ENCODE measurements at regions not wholly inside any gene's neighbourhood (a gene's known extent, or its start where the extent isn't known, plus 50 kb on each side); places are given as distances from the start of the nearest gene placed in this dataset.

GRCh38 chr15:70479056-70479455 is 284.3 kb downstream of the UACA start:
- H3K27ac ChIP-seq (ENCODE audit: extremely low read depth, low read depth, low read length) = no peak overlapping the region
- POLR2A ChIA-PET = interaction anchor here (0.6 to 0.7 kb wide), 2 partner anchors 21 to 1023 kb away, joined by 3 read pairs; no protein-coding TSS in a partner anchor

More at GRCh38 chr15:70479056-70479455, 284.3 kb downstream of the UACA start:
- peaks cover 15 to 57% of the 10 kb centered on the region in 2 experiments; a peak in 4 of 5 replicates for H3K27me3 ChIP-seq (ENCODE audit: control insufficient read depth in 2 of 2, insufficient read depth in 2 of 2, low read length in 2 of 2)
- no TSS peak for BruUV-seq (replicated peaks)
- WGBS (ENCODE audit: insufficient coverage, low coverage, missing lambda C conversion rate) = 6% methylated on average over 6 of the region's 8 CpGs
- no peak for FAIRE-seq
- no peak; the same call in 2 of the 3 replicates for ATAC-seq
- CTCF ChIA-PET (ENCODE audit: low intra/inter-chr PET ratio) = no interaction called here
- TF ChIP-seq, protein P1, sequence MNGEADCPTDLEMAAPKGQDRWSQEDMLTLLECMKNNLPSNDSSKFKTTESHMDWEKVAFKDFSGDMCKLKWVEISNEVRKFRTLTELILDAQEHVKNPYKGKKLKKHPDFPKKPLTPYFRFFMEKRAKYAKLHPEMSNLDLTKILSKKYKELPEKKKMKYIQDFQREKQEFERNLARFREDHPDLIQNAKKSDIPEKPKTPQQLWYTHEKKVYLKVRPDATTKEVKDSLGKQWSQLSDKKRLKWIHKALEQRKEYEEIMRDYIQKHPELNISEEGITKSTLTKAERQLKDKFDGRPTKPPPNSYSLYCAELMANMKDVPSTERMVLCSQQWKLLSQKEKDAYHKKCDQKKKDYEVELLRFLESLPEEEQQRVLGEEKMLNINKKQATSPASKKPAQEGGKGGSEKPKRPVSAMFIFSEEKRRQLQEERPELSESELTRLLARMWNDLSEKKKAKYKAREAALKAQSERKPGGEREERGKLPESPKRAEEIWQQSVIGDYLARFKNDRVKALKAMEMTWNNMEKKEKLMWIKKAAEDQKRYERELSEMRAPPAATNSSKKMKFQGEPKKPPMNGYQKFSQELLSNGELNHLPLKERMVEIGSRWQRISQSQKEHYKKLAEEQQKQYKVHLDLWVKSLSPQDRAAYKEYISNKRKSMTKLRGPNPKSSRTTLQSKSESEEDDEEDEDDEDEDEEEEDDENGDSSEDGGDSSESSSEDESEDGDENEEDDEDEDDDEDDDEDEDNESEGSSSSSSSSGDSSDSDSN (IDR thresholded peaks at IDR 0.05; ENCODE audit: borderline replicate concordance in 1 of 2, low read depth in 2 of 2, low read length in 2 of 2) = no peak
- TF ChIP-seq ARID2 (IDR thresholded peaks at IDR 0.05) (no peak), POU5F1 (IDR thresholded peaks at IDR 0.05; ENCODE audit: borderline replicate concordance, low read depth, low read length, partially characterized antibody) (no peak), TCF7 (IDR thresholded peaks at IDR 0.05; ENCODE audit: borderline replicate concordance) (no peak), MYC (IDR thresholded peaks at IDR 0.05; ENCODE audit: low read depth, low read length) (no peak), MYC (CRISPR knock-in tag; IDR thresholded peaks at IDR 0.05; ENCODE audit: borderline replicate concordance, low read depth) (no peak), SMARCA4 (IDR thresholded peaks at IDR 0.05) (no peak)
- TF ChIP-seq, protein P2, sequence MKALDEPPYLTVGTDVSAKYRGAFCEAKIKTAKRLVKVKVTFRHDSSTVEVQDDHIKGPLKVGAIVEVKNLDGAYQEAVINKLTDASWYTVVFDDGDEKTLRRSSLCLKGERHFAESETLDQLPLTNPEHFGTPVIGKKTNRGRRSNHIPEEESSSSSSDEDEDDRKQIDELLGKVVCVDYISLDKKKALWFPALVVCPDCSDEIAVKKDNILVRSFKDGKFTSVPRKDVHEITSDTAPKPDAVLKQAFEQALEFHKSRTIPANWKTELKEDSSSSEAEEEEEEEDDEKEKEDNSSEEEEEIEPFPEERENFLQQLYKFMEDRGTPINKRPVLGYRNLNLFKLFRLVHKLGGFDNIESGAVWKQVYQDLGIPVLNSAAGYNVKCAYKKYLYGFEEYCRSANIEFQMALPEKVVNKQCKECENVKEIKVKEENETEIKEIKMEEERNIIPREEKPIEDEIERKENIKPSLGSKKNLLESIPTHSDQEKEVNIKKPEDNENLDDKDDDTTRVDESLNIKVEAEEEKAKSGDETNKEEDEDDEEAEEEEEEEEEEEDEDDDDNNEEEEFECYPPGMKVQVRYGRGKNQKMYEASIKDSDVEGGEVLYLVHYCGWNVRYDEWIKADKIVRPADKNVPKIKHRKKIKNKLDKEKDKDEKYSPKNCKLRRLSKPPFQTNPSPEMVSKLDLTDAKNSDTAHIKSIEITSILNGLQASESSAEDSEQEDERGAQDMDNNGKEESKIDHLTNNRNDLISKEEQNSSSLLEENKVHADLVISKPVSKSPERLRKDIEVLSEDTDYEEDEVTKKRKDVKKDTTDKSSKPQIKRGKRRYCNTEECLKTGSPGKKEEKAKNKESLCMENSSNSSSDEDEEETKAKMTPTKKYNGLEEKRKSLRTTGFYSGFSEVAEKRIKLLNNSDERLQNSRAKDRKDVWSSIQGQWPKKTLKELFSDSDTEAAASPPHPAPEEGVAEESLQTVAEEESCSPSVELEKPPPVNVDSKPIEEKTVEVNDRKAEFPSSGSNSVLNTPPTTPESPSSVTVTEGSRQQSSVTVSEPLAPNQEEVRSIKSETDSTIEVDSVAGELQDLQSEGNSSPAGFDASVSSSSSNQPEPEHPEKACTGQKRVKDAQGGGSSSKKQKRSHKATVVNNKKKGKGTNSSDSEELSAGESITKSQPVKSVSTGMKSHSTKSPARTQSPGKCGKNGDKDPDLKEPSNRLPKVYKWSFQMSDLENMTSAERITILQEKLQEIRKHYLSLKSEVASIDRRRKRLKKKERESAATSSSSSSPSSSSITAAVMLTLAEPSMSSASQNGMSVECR (CRISPR knock-in tag; IDR thresholded peaks at IDR 0.05) = no peak
- no peaks in the 10 kb centered on the region for H3K9me1 ChIP-seq (ENCODE audit: control insufficient read depth, insufficient read depth, low read length)
- H3K4me3 ChIP-seq = no peak overlapping the region
- no peaks in the 10 kb centered on the region for H3K36me3 ChIP-seq (ENCODE audit: control insufficient read depth, insufficient read depth, low read length)
- intact Hi-C loops (cut with micrococcal nuclease) = no loop called here
- no peaks in the 10 kb centered on the region for H4K20me1 ChIP-seq (replicated peaks; ENCODE audit: control insufficient read depth, insufficient read depth, low read length)
- no peaks in the 10 kb centered on the region for H3K9me3 ChIP-seq (replicated peaks; ENCODE audit: control insufficient read depth, insufficient read depth, low read depth, low read length)
- in situ Hi-C loops (cut with MboI) = loop anchor here (25.0 kb wide), 1 partner anchor 742 kb away; no protein-coding TSS in a partner anchor
- no peaks in the 10 kb centered on the region for H3K79me2 ChIP-seq (ENCODE audit: control insufficient read depth, insufficient read depth, low read length)
- peaks cover 0 to 12% of the 10 kb centered on the region in 2 experiments; a peak in 3 of 5 replicates for H3K4me1 ChIP-seq (replicated peaks in 1 of 2; ENCODE audit: control insufficient read depth in 2 of 2, insufficient read depth in 2 of 2, low read length in 2 of 2)
- no peak overlapping the region for H3K9ac ChIP-seq (ENCODE audit: insufficient read depth in 1 of 2, low read depth in 2 of 2, low read length in 2 of 2)
- H2AFZ ChIP-seq (ENCODE audit: low read depth, low read length) = no peak overlapping the region
- no peak for DNase-seq (ENCODE audit: extremely low read depth in 1 of 4, low spot score in 3 of 4)
- no peak overlapping the region for H3K4me2 ChIP-seq (ENCODE audit: insufficient read depth, low read length)
